Neuronal stem cell (in vitro differentiated cells): ENCODE measurements at regions not wholly inside any gene's neighbourhood (a gene's known extent, or its start where the extent isn't known, plus 50 kb on each side); places are given as distances from the start of the nearest gene placed in this dataset.

Experiments
- DNase-seq: peaks from one replicate; pipeline ENCODE4 v3.0.0-alpha.2; 2013; ENCODE audit warnings: low spot score
- H2AFZ ChIP-seq: one replicate; pipeline ENCODE4 v1.6.1; 2013; ENCODE audit warnings: mild to moderate bottlenecking, low read length, inconsistent platforms
- H2AK5ac ChIP-seq: 2 replicates; pipeline ENCODE4 v1.6.1; 2013; ENCODE audit warnings: low read depth, mild to moderate bottlenecking, inconsistent platforms, low read length, moderate library complexity, mixed read lengths
- H2BK120ac ChIP-seq: 2 replicates; pipeline ENCODE4 v1.6.1; 2013; ENCODE audit warnings: low read depth, mild to moderate bottlenecking, inconsistent platforms, low read length, moderate library complexity, mixed read lengths
- H2BK12ac ChIP-seq: one replicate; pipeline ENCODE4 v1.6.1; 2013; ENCODE audit warnings: low read length, inconsistent platforms
- H2BK15ac ChIP-seq: 2 replicates; pipeline ENCODE4 v1.6.1; 2013; ENCODE audit warnings: mild to moderate bottlenecking, low read length, inconsistent platforms, mixed read lengths
- H2BK5ac ChIP-seq: one replicate; pipeline ENCODE4 v1.6.1; 2013; ENCODE audit warnings: inconsistent platforms, mild to moderate bottlenecking, low read length, moderate library complexity
- H3K14ac ChIP-seq: one replicate; pipeline ENCODE4 v1.6.1; 2013; ENCODE audit warnings: low read length, inconsistent platforms
- H3K18ac ChIP-seq: 2 replicates; pipeline ENCODE4 v1.6.1; 2013; ENCODE audit warnings: low read length, inconsistent platforms
- H3K23ac ChIP-seq: 2 replicates; pipeline ENCODE4 v1.6.1; 2013; ENCODE audit warnings: low read depth, mild to moderate bottlenecking, mixed read lengths, low read length, inconsistent platforms; ENCODE audit not compliant: poor library complexity
- H3K27ac ChIP-seq: replicated peaks from 3 replicates; pipeline ENCODE4 v1.5.1; 2013; ENCODE audit warnings: low read length, inconsistent platforms
- H3K27me3 ChIP-seq, 3 experiments: 2 replicates each; pipeline ENCODE4 v1.6.1; 2013; ENCODE audit warnings: low read length in 3 of 3, mild to moderate bottlenecking in 2 of 3, inconsistent platforms in 1 of 3, low read depth in 1 of 3, mixed read lengths in 1 of 3, moderate library complexity in 1 of 3; ENCODE audit not compliant: control insufficient read depth in 3 of 3, insufficient read depth in 3 of 3
- H3K36me3 ChIP-seq, 2 donors: replicated peaks in 1 of 2; 2 replicates each; pipeline ENCODE4 v1.6.1; 2013; ENCODE audit warnings: low read length in 2 of 2; ENCODE audit not compliant: control insufficient read depth in 2 of 2, insufficient read depth in 2 of 2
- H3K4ac ChIP-seq: 2 replicates; pipeline ENCODE4 v1.6.1; 2013; ENCODE audit warnings: inconsistent platforms, mild to moderate bottlenecking, low read length, moderate library complexity
- H3K4me1 ChIP-seq, 2 donors: 1 replicate in 1 of 2; 2 replicates in 1 of 2; pipeline ENCODE4 v1.6.1; 2013; ENCODE audit warnings: low read length in 2 of 2, low read depth in 1 of 2; ENCODE audit not compliant: control insufficient read depth in 2 of 2, insufficient read depth in 1 of 2
- H3K4me2 ChIP-seq: one replicate; pipeline ENCODE4 v1.6.1; 2013; ENCODE audit warnings: mild to moderate bottlenecking, low read length, inconsistent platforms; ENCODE audit not compliant: insufficient read depth, poor library complexity, severe bottlenecking
- H3K4me3 ChIP-seq, 2 donors: 2 replicates each; pipeline ENCODE4 v1.5.1; 2013; ENCODE audit warnings: low read length in 2 of 2, mild to moderate bottlenecking in 2 of 2, inconsistent platforms in 1 of 2, moderate library complexity in 1 of 2
- H3K79me1 ChIP-seq: one replicate; pipeline ENCODE4 v1.6.1; 2013; ENCODE audit warnings: low read depth, mild to moderate bottlenecking, inconsistent platforms, low read length, moderate library complexity
- H3K9ac ChIP-seq: one replicate; pipeline ENCODE4 v1.6.1; 2013; ENCODE audit warnings: mild to moderate bottlenecking, low read depth, low read length, inconsistent platforms; ENCODE audit not compliant: poor library complexity
- H3K9me3 ChIP-seq, 2 donors: replicated peaks in 1 of 2; 2 replicates each; pipeline versions ENCODE3 to v1.6.1; 2013; ENCODE audit warnings: low read length in 2 of 2, mild to moderate bottlenecking in 2 of 2, inconsistent platforms in 1 of 2, low read depth in 1 of 2, mixed read lengths in 1 of 2, moderate library complexity in 1 of 2; ENCODE audit not compliant: control insufficient read depth in 2 of 2, insufficient read depth in 1 of 2
- H4K8ac ChIP-seq: one replicate; pipeline ENCODE4 v1.6.1; 2013; ENCODE audit warnings: low read depth, mild to moderate bottlenecking, inconsistent platforms, low read length, moderate library complexity
- H4K91ac ChIP-seq: one replicate; pipeline ENCODE4 v1.6.1; 2013; ENCODE audit warnings: low read length, low read depth, mild to moderate bottlenecking, inconsistent platforms; ENCODE audit not compliant: poor library complexity
- WGBS, 2 donors: extraction: QIAGEN DNeasy Blood & Tissue Kit; methylation state at CpG; one replicate each; pipeline ENCODE4 v1.1.7; 2013; ENCODE audit warnings: missing lambda C conversion rate in 2 of 2, mixed read lengths in 1 of 2; ENCODE audit not compliant: insufficient read length in 2 of 2, insufficient replicate concordance in 1 of 2; ENCODE audit errors: extremely low coverage in 2 of 2; 5-methylcytosine and 5-hydroxymethylcytosine counted together

GRCh38 chr10:33095867-33096815, 138.1 kb upstream of the ITGB1 start:
- Histone ChIP-seq H2BK5ac (no peak overlapping the region), H2BK120ac (no peak overlapping the region), H3K79me1 (no peaks in the 10 kb centered on the region), H3K9ac (no peak overlapping the region), H3K23ac (no peak overlapping the region), H3K27ac (no peak overlapping the region), H3K4me3 (no peak overlapping the region), H3K4me2 (no peak overlapping the region), H2AK5ac (no peak overlapping the region), H3K14ac (no peak overlapping the region), H3K36me3 (no peaks in the 10 kb centered on the region), H3K9me3 (peaks cover 4 to 6% of the 10 kb centered on the region in 2 donors), H3K4ac (no peak overlapping the region), H2BK12ac (no peak overlapping the region), H3K4me1 (peaks cover 0 to 3% of the 10 kb centered on the region in 2 donors), H4K8ac (no peak overlapping the region), H2BK15ac (no peak overlapping the region), H4K91ac (no peak overlapping the region), H3K27me3 (peaks cover 0 to 4% (median 0%) of the 10 kb centered on the region in 3 experiments), H3K18ac (no peak overlapping the region), H2AFZ (no peak overlapping the region)
- WGBS, 2 donors, result no CpG with 5 or more reads among the region's 5 CpGs
- no peak for DNase-seq

- no peak overlapping the region for H2BK12ac ChIP-seq
- H4K8ac ChIP-seq, result no peak overlapping the region
- H2BK120ac ChIP-seq, result no peak overlapping the region
- H3K27me3 ChIP-seq, result peaks cover 0 to 8% (median 0%) of the 10 kb centered on the region in 3 experiments
- H3K23ac ChIP-seq, result no peak overlapping the region
- H3K27ac ChIP-seq, result no peak overlapping the region
- no peak overlapping the region for H3K4me3 ChIP-seq
- no peak overlapping the region for H3K4ac ChIP-seq
- H4K91ac ChIP-seq, result no peak overlapping the region
- H3K79me1 ChIP-seq, result no peaks in the 10 kb centered on the region
- no peak overlapping the region for H2AK5ac ChIP-seq
- H2BK15ac ChIP-seq, result no peak overlapping the region
- no peak overlapping the region for H3K18ac ChIP-seq
- DNase-seq, result no peak
- H2AFZ ChIP-seq, result no peak overlapping the region
- no peak overlapping the region for H3K14ac ChIP-seq
- no peak overlapping the region for H3K9ac ChIP-seq
- H3K4me1 ChIP-seq, result no peaks in the 10 kb centered on the region
- no peak overlapping the region for H2BK5ac ChIP-seq
- peaks cover 4 to 6% of the 10 kb centered on the region in 2 donors for H3K9me3 ChIP-seq
- WGBS, 2 donors, result no CpG with 5 or more reads among the region's 4 CpGs
- H3K4me2 ChIP-seq, result no peak overlapping the region
- H3K36me3 ChIP-seq, result no peaks in the 10 kb centered on the region
Observed at GRCh38 chr10:33094263-33095051, 136.4 kb upstream of the ITGB1 start.

- H3K9me3 ChIP-seq, result peaks cover 4 to 6% of the 10 kb centered on the region in 2 donors
- no CpG with 5 or more reads among the region's 3 CpGs for WGBS, 2 donors
- DNase-seq, result no peak
Observed at GRCh38 chr10:33093362-33093761, 135.3 kb upstream of the ITGB1 start.

GRCh38 chr10:33092596-33092995, 134.6 kb upstream of the ITGB1 start:
- Histone ChIP-seq H4K8ac (no peak overlapping the region), H3K9ac (no peak overlapping the region), H2AFZ (no peak overlapping the region), H3K36me3 (no peaks in the 10 kb centered on the region), H3K4me3 (no peak overlapping the region), H3K23ac (no peak overlapping the region), H2AK5ac (no peak overlapping the region), H3K4me2 (no peak overlapping the region), H2BK12ac (no peak overlapping the region), H3K9me3 (peaks cover 4 to 6% of the 10 kb centered on the region in 2 donors), H2BK5ac (no peak overlapping the region), H3K27me3 (peaks cover 0 to 8% (median 0%) of the 10 kb centered on the region in 3 experiments), H3K27ac (no peak overlapping the region), H3K18ac (no peak overlapping the region), H2BK15ac (no peak overlapping the region), H2BK120ac (no peak overlapping the region), H3K4me1 (no peaks in the 10 kb centered on the region), H4K91ac (no peak overlapping the region), H3K79me1 (no peaks in the 10 kb centered on the region), H3K4ac (no peak overlapping the region), H3K14ac (no peak overlapping the region)
- no peak for DNase-seq
- WGBS, 2 donors, result no CpG with 5 or more reads among the region's 1 CpG

More at GRCh38 chr10:33093362-33093761, 135.3 kb upstream of the ITGB1 start:
- no peak overlapping the region for H2BK5ac ChIP-seq
- no peak overlapping the region for H2BK12ac ChIP-seq
- H3K14ac ChIP-seq, result no peak overlapping the region
- no peak overlapping the region for H2AFZ ChIP-seq
- no peak overlapping the region for H3K4ac ChIP-seq
- no peak overlapping the region for H2BK120ac ChIP-seq
- no peak overlapping the region for H3K4me2 ChIP-seq
- H2BK15ac ChIP-seq, result no peak overlapping the region
- no peak overlapping the region for H4K91ac ChIP-seq
- H3K4me1 ChIP-seq, result no peaks in the 10 kb centered on the region
- H4K8ac ChIP-seq, result no peak overlapping the region
- H3K4me3 ChIP-seq, result no peak overlapping the region
- peaks cover 0 to 8% (median 0%) of the 10 kb centered on the region in 3 experiments for H3K27me3 ChIP-seq
- no peak overlapping the region for H3K27ac ChIP-seq
- no peak overlapping the region for H3K23ac ChIP-seq
- no peak overlapping the region for H2AK5ac ChIP-seq
- no peaks in the 10 kb centered on the region for H3K36me3 ChIP-seq
- no peak overlapping the region for H3K18ac ChIP-seq
- no peak overlapping the region for H3K9ac ChIP-seq
- no peaks in the 10 kb centered on the region for H3K79me1 ChIP-seq
